Stromal cell of bone marrow (primary cell): ENCODE measurements at regions not wholly inside any gene's neighbourhood (a gene's known extent, or its start where the extent isn't known, plus 50 kb on each side); places are given as distances from the start of the nearest gene placed in this dataset.

Experiments
- DNase-seq: peaks from one replicate; pipeline ENCODE4 v3.0.0-alpha.2; 2012; ENCODE audit warnings: low read depth

GRCh38 chr14:27386391-27386790, 788.6 kb upstream of the NOVA1 start:
- DNase-seq = no peak

DNA sequence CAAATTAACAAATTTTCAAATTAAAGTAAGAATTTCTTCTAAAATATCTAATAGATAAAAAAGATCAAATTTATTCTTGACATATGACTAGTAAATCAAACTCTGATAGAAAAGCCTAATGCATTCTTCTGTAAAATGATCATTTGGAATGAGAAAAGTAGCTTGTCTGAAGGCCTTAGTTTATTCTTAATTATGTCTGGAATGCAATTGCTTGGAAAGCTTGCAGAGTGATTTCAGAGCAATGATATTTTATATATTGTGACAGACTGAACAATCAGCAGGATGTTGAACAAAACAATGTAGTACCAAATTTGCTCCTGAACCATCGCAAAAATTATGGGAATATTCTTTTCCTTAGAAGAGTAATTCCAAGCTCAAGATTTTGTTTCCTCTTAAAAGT, 789.6 kb upstream of the NOVA1 start:
- DNase-seq = no peak

GRCh38 chr14:27389402-27389801, 791.6 kb upstream of the NOVA1 start:
- no peak for DNase-seq

DNA sequence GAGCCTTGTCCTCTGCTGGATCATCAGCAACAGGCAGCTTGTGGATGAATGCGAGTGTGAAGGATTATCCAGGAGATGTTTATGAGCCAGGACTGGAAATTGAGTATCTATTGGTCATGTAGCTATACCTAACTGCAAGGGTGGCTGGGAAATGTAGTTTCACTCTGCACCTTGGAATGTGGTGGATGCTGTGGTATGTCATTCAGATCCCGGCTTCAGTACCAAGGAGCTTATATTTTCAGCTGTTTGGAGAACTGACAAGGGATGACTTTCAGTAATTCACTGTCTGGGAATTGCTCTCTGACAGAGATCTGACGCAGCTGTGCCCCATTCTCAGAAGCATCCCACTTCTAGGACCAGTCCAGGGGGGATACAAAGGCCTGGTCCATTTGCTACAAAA, 792.3 kb upstream of the NOVA1 start:
- DNase-seq = no peak

- no peak for DNase-seq
These were observed 793.5 kb upstream of the NOVA1 start for GRCh38 chr14:27391331-27391730.

- DNase-seq = no peak
These were observed 794.3 kb upstream of the NOVA1 start for GRCh38 chr14:27392153-27392552.

GRCh38 chr14:27409944-27410343, 812.1 kb upstream of the NOVA1 start:
- no peak for DNase-seq

GRCh38 chr14:27410981-27411380, 813.1 kb upstream of the NOVA1 start:
- DNase-seq = no peak

DNA sequence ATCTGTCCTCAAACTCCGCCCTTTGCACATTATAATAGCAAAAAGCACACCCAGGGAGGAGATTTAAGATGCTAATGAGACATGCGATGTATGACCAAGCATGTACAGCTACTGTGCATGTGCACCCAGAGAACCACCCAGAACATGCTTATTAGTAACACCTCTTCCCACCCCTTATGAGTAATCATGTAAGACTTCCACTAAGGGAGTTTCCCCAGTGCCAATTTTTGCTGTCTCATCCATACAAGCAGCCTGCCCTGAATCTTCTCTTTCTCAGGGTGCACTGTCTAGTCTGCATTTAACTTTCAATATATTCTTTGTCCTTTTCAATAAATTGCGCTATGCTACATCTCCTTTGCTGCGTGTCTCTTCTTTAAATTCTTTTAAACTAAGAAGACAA, 830.0 kb upstream of the NOVA1 start:
- peak; percentile 4 for DNase-seq

- DNase-seq = no peak
These were observed 838.3 kb upstream of the NOVA1 start for GRCh38 chr14:27435923-27436670.

DNA sequence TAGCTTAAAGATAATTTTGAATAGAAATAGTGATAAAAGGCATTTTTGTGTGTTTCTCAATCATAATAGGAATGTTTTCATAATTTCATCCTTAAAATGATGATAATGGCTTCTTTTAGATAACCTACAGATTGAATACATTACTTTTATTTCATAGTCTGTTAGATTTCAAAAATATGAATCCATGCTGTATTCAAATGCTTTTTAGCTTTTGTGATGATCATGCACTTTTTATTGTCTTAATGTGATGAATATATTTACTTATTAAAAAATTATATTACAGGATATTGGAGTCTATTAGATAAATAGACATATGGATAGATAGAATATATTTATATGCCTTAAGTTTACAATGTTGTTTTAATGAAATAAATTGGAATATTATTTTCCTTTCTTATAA, 886.8 kb upstream of the NOVA1 start:
- DNase-seq = no peak

DNA sequence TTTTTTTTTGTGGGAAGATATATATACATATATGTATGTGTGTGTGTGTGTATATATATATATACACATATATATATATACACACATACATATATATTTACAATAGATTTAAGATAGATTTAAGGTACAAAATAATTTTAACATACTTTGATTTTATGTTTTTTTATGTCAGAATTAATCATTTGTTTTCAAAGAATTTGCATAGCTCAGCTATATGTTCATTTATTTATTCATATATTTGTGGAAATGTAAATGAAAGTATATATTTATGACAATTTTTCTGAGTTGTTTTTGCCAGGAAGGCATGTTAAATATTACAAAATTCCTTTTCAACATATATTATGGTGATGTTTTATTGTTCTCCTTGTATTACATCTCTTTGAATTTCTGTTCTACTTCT, 887.4 kb upstream of the NOVA1 start:
- DNase-seq = no peak

GRCh38 chr14:27506272-27506671, 908.4 kb upstream of the NOVA1 start:
- DNase-seq = no peak

DNA sequence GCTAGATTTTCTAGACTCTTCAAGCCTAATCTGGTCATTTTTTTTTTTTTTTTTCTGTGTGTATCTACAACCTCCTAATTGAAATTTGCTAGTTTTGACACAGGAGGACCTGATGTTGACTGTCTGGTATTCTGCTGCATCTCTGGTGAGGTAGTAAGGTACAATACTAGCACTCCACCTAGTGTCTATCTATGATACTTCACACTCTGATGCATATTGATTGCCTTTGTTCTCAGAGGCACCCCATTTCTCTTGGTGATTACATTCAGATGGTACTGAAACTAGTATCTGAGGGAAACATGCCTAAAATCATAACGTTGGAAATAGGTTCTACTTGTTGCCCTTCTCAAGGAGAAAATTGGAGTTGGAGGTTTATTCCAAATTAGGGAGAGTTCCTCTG, 930.5 kb upstream of the NOVA1 start:
- DNase-seq = no peak

- DNase-seq = no peak
These were observed 938.9 kb upstream of the NOVA1 start for GRCh38 chr14:27536748-27537147.

- no peak for DNase-seq
These were observed 948.3 kb upstream of the NOVA1 start for GRCh38 chr14:27546111-27546510.

- DNase-seq = no peak
These were observed 956.0 kb upstream of the NOVA1 start for GRCh38 chr14:27553790-27554189.

- no peak for DNase-seq
These were observed 959.6 kb upstream of the NOVA1 start for GRCh38 chr14:27557445-27557844.

DNA sequence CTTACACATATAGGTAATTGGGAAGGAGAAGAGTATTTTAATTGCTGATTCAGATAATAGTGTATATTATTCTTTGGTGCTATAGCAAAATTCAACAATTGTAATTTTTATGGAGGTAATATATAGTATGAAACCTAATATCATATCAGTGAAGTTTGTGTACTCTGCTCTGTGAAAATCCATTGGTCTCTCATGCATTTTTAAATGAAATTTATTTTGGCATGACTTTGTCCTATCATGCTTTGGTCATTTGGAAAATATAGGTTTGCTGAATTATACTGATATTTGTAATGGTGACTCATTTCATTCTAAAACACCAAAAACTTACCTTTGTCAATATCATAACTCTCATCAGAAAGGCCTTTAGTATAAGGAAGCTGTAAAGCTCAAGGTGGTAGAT, 962.0 kb upstream of the NOVA1 start:
- no peak for DNase-seq

- DNase-seq = no peak
These were observed 969.1 kb upstream of the NOVA1 start for GRCh38 chr14:27566843-27567382.

DNA sequence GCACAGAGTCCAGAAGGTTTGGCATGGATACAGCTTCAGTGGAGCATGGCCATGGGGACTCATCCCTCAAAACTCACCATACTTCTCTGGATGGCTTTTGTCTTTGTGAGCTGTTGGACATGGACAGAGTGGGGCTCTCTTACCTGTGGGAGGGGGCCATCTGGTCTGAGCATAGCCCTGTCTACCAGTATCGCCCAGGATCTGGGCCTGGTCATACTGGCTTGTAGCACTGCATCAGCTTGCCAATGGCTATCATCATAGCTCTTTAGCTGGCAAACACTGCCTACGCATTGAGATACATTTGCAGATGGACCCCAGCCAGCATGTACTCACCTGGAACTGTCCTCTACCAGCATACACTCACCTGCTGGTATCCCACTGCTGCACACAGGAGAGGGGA, 975.2 kb upstream of the NOVA1 start:
- DNase-seq = no peak

DNA sequence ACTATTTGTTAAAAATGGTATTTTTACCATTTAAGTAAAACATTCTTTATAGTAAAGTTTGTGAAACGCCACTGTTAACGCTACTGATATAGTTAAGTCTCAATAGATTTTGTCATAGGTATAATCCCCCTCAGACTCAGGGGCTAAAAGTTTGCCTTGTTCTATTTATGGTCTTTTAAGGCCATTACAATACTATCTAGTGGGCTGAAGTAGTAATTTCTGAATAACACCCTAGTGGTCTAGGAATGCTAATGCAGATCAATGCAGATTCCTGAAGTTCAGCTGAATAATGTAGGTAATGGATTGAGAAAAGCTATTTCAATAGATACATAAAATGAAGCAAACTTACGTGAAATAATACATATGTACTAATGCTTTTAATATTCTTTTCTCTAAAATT, 989.3 kb upstream of the NOVA1 start:
- DNase-seq = no peak

DNA sequence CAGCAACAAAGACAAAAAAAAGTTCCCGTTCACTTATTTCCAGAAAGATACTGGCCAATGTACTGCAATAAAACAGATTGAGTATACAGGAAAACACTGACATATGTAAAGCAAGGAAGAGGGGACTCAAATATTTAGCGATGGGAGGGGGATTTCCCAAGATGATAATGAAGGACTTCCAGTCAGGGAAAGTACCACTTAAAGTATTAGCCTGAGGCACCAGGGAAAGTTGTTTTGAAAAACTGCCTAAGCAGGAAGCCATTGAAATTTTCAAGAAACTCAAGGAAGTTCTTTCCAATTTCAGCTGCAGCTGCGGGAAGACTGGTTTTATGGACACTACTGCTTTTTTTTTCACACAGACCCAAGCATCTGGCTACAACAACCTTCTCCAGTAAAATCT, 1007.4 kb upstream of the NOVA1 start:
- no peak for DNase-seq

DNA sequence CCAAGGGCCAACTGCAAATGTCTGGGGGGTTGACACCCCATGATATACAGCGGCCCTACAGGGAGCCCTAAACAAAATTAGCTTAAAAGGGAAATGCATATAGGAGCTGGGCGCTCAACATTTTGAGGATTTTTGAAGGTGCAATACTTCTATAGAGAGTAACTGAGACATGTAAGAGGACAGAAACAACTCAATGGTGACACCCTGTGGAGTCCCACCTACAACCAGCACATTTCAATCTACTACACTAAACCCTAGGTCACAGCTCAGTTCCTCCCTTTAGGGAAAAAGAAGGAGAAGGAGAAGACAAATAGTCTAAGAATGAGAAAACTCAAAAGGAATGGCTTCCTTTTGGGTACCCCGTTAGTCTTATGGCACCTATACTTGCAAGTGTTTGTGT, 1010.5 kb upstream of the NOVA1 start:
- no peak for DNase-seq
